HG02610 (cell line): ENCODE measurements at regions not wholly inside any gene's neighbourhood (a gene's known extent, or its start where the extent isn't known, plus 50 kb on each side); places are given as distances from the start of the nearest gene placed in this dataset.

Experiments
- ATAC-seq: cut with Tn5 transposase; IDR thresholded peaks from one replicate; pipeline ENCODE4 v1.9.1; 2021; ENCODE audit warnings: mild to moderate bottlenecking, moderate library complexity; ENCODE audit not compliant: unreplicated experiment

GRCh38 chr4:125677665-125678307, 363.0 kb downstream of the FAT4 start:
- no peak for ATAC-seq

- no peak for ATAC-seq
These were observed 365.2 kb downstream of the FAT4 start for GRCh38 chr4:125679989-125680388.

- no peak for ATAC-seq
These were observed 366.5 kb downstream of the FAT4 start for GRCh38 chr4:125681240-125681639.

- no peak for ATAC-seq
These were observed 368.0 kb downstream of the FAT4 start for GRCh38 chr4:125682730-125683129.

GRCh38 chr4:125688841-125689240, 374.1 kb downstream of the FAT4 start:
- no peak for ATAC-seq

GRCh38 chr4:125689805-125690204, 375.1 kb downstream of the FAT4 start:
- no peak for ATAC-seq

- ATAC-seq, result no peak
These were observed 378.5 kb downstream of the FAT4 start for GRCh38 chr4:125693228-125693627.

GRCh38 chr4:125702406-125702805, 387.7 kb downstream of the FAT4 start:
- no peak for ATAC-seq

- no peak for ATAC-seq
These were observed 388.7 kb downstream of the FAT4 start for GRCh38 chr4:125703443-125703842.

- no peak for ATAC-seq
These were observed 390.0 kb downstream of the FAT4 start for GRCh38 chr4:125704726-125705125.

- ATAC-seq, result no peak
These were observed 390.9 kb downstream of the FAT4 start for GRCh38 chr4:125705681-125706080.

- no peak for ATAC-seq
These were observed 392.6 kb downstream of the FAT4 start for GRCh38 chr4:125707397-125707796.

- ATAC-seq, result no peak
These were observed 396.0 kb downstream of the FAT4 start for GRCh38 chr4:125710766-125711165.

GRCh38 chr4:125714049-125714448, 399.3 kb downstream of the FAT4 start:
- no peak for ATAC-seq

- ATAC-seq, result no peak
These were observed 400.1 kb downstream of the FAT4 start for GRCh38 chr4:125714845-125715244.

- no peak for ATAC-seq
These were observed 405.2 kb downstream of the FAT4 start for GRCh38 chr4:125719987-125720386.

GRCh38 chr4:125722009-125722408, 407.3 kb downstream of the FAT4 start:
- no peak for ATAC-seq

GRCh38 chr4:125725957-125726525, 411.3 kb downstream of the FAT4 start:
- ATAC-seq, result no peak

- no peak for ATAC-seq
These were observed 413.2 kb downstream of the FAT4 start for GRCh38 chr4:125727931-125728330.

- no peak for ATAC-seq
These were observed 413.8 kb downstream of the FAT4 start for GRCh38 chr4:125728568-125728967.

GRCh38 chr4:125729171-125729570, 414.4 kb downstream of the FAT4 start:
- ATAC-seq, result no peak

- no peak for ATAC-seq
These were observed 417.9 kb downstream of the FAT4 start for GRCh38 chr4:125732632-125733031.

GRCh38 chr4:125734504-125734903, 419.7 kb downstream of the FAT4 start:
- no peak for ATAC-seq
